SU-DHL-6 (cell line): ENCODE measurements at regions not wholly inside any gene's neighbourhood (a gene's known extent, or its start where the extent isn't known, plus 50 kb on each side); places are given as distances from the start of the nearest gene placed in this dataset.
"Not testable (repeated sequence)": the region's sequence is repeated elsewhere in the genome, so short reads cannot be mapped to it uniquely, and the experiment has no call there.

Experiments
- H2AFZ ChIP-seq: fragments of 200-600 bp; sonication (generic); 2 replicates; pipeline ENCODE4 v1.6.1; 2014; ENCODE audit warnings: low read depth, mild to moderate bottlenecking, moderate library complexity, mixed read lengths, antibody characterized with exemption, low read length; ENCODE audit not compliant: severe bottlenecking
- H3F3A ChIP-seq: fragments of 200-600 bp; shearing (Covaris generic); 2 replicates; pipeline ENCODE4 v1.6.0; 2016; ENCODE audit warnings: antibody characterized with exemption, mild to moderate bottlenecking; ENCODE audit not compliant: insufficient read depth
- H3K27ac ChIP-seq: fragments of 200-600 bp; sonication (generic); 2 replicates; pipeline ENCODE4 v1.5.1; 2016; ENCODE audit warnings: low read depth, mild to moderate bottlenecking, low read length, moderate library complexity, mixed read lengths
- H3K27me3 ChIP-seq: fragments of 200-600 bp; sonication (generic), shearing (Covaris generic); 2 replicates; pipeline ENCODE4 v1.6.0; 2014; ENCODE audit warnings: mild to moderate bottlenecking, low read length
- H3K36me3 ChIP-seq: fragments of 200-600 bp; sonication (generic); 2 replicates; pipeline ENCODE4 v1.6.1; 2014; ENCODE audit warnings: mild to moderate bottlenecking, low read length, mixed read lengths
- H3K4me2 ChIP-seq: fragments of 300-600, 200-600 bp; shearing (Covaris generic), sonication (generic); 2 replicates; pipeline ENCODE4 v1.6.0; 2014; ENCODE audit warnings: low read length, low read depth, mild to moderate bottlenecking; ENCODE audit not compliant: poor library complexity, severe bottlenecking
- H3K4me3 ChIP-seq: fragments of 200-600 bp; sonication (generic); 2 replicates; pipeline ENCODE4 v1.5.1; 2014; ENCODE audit warnings: antibody characterized with exemption, low read length, mild to moderate bottlenecking, mixed read lengths; ENCODE audit not compliant: insufficient read depth, poor library complexity, severe bottlenecking
- H3K79me2 ChIP-seq: fragments of 200-600 bp; sonication (generic); 2 replicates; pipeline ENCODE4 v1.6.1; 2014; ENCODE audit warnings: mild to moderate bottlenecking, low read length, moderate library complexity; ENCODE audit not compliant: insufficient read depth
- H3K9ac ChIP-seq: fragments of 200-600 bp; sonication (generic); 2 replicates; pipeline ENCODE4 v1.7.0; 2014; ENCODE audit warnings: mild to moderate bottlenecking, low read length
- H3K9me2 ChIP-seq: fragments of 200-600 bp; sonication (generic); replicated peaks from 2 replicates; pipeline ENCODE4 v1.6.1; 2014; ENCODE audit warnings: low read length; ENCODE audit not compliant: insufficient read depth
- H3K9me3 ChIP-seq: fragments of 200-600 bp; sonication (generic); 2 replicates; pipeline ENCODE4 v1.6.1; 2014; ENCODE audit warnings: low read length, mixed read lengths; ENCODE audit not compliant: insufficient read depth
- H4K20me1 ChIP-seq: fragments of 200-600 bp; sonication (generic); 2 replicates; pipeline ENCODE4 v1.6.1; 2014; ENCODE audit warnings: low read depth, mild to moderate bottlenecking, antibody characterized with exemption, low read length, moderate library complexity, mixed read lengths
- CTCF ChIP-seq: fragments of 200-600 bp; sonication (generic); IDR thresholded peaks from one replicate; pipeline ENCODE4 v1.5.1; 2017; ENCODE audit warnings: antibody characterized with exemption, mild to moderate bottlenecking, low read length, moderate library complexity; ENCODE audit not compliant: insufficient read depth, poor library complexity, severe bottlenecking
- EZH2phosphoT487 ChIP-seq: fragments of 200-600 bp; sonication (generic), shearing (Covaris generic); conservative IDR thresholded peaks from 2 replicates; pipeline ENCODE4 v1.6.1; 2018; ENCODE audit warnings: mild to moderate bottlenecking, antibody characterized with exemption, low read length, moderate library complexity, mixed read lengths

- H3K9me3 ChIP-seq: peaks cover 22% of the 10 kb centered on the region; the same call in 1 of the 2 replicates
- no peak overlapping the region for H3K4me2 ChIP-seq
- no peaks in the 10 kb centered on the region for H3K79me2 ChIP-seq
- no peak overlapping the region for H3K27ac ChIP-seq
- no peak for TF ChIP-seq CTCF
- no peak for TF ChIP-seq EZH2phosphoT487
- no peak overlapping the region for H3K9ac ChIP-seq
- no peak overlapping the region for H3K4me3 ChIP-seq
- no peaks in the 10 kb centered on the region for H3K9me2 ChIP-seq
- H3K27me3 ChIP-seq: no peaks in the 10 kb centered on the region
- H3K36me3 ChIP-seq: no peaks in the 10 kb centered on the region
- H3F3A ChIP-seq: no peaks in the 10 kb centered on the region
- no peak overlapping the region for H2AFZ ChIP-seq
- H4K20me1 ChIP-seq: no peaks in the 10 kb centered on the region
Measured at GRCh38 chr6:25156123-25156522, 123.1 kb upstream of the CARMIL1 start.

GRCh38 chr6:25157183-25157582 is 122.0 kb upstream of the CARMIL1 start:
- H2AFZ ChIP-seq: no peak overlapping the region
- H3K4me2 ChIP-seq: no peak overlapping the region
- H3K27ac ChIP-seq: no peak overlapping the region
- H3K9ac ChIP-seq: no peak overlapping the region
- TF ChIP-seq CTCF (no peak), EZH2phosphoT487 (no peak)
- no peaks in the 10 kb centered on the region for H3K36me3 ChIP-seq
- no peaks in the 10 kb centered on the region for H4K20me1 ChIP-seq
- H3K9me2 ChIP-seq: no peaks in the 10 kb centered on the region
- no peaks in the 10 kb centered on the region for H3K79me2 ChIP-seq
- H3K4me3 ChIP-seq: no peak overlapping the region
- H3K9me3 ChIP-seq: peaks cover 22% of the 10 kb centered on the region; the same call in 1 of the 2 replicates
- H3F3A ChIP-seq: no peaks in the 10 kb centered on the region
- H3K27me3 ChIP-seq: no peaks in the 10 kb centered on the region

- Histone ChIP-seq H3K4me2 (no peak overlapping the region), H2AFZ (no peak overlapping the region), H3K9me2 (no peaks in the 10 kb centered on the region), H3K27me3 (no peaks in the 10 kb centered on the region), H3K9ac (no peak overlapping the region), H3K9me3 (peaks cover 22% of the 10 kb centered on the region; the same call in 1 of the 2 replicates), H3K36me3 (no peaks in the 10 kb centered on the region), H3F3A (no peaks in the 10 kb centered on the region), H4K20me1 (no peaks in the 10 kb centered on the region), H3K27ac (no peak overlapping the region), H3K4me3 (no peak overlapping the region), H3K79me2 (no peaks in the 10 kb centered on the region)
- TF ChIP-seq CTCF (no peak), EZH2phosphoT487 (no peak)
Measured at GRCh38 chr6:25157842-25158241, 121.3 kb upstream of the CARMIL1 start.

GRCh38 chr6:25160134-25160533 is 119.0 kb upstream of the CARMIL1 start:
- H3K4me2 ChIP-seq, H3K9ac ChIP-seq, H2AFZ ChIP-seq, H3K27ac ChIP-seq, H3K9me2 ChIP-seq, H3K27me3 ChIP-seq, H3K79me2 ChIP-seq, H3K4me3 ChIP-seq, H4K20me1 ChIP-seq, H3K36me3 ChIP-seq, H3F3A ChIP-seq: not testable (repeated sequence)
- peaks cover 22% of the 10 kb centered on the region; the same call in 1 of the 2 replicates for H3K9me3 ChIP-seq
